HS-5 (cell line): ENCODE measurements at regions not wholly inside any gene's neighbourhood (a gene's known extent, or its start where the extent isn't known, plus 50 kb on each side); places are given as distances from the start of the nearest gene placed in this dataset.
"Not testable (repeated sequence)": the region's sequence is repeated elsewhere in the genome, so short reads cannot be mapped to it uniquely, and the experiment has no call there.

ENCODE experiments used
- DNase-seq: peaks from one replicate; pipeline ENCODE4 v3.0.0-alpha.2; 2012; ENCODE audit warnings: low read depth

GRCh38 chr11:81569999-81570398, 1163.7 kb downstream of the FAM181B start:
- DNase-seq = no peak

- DNase-seq = no peak
Measured at GRCh38 chr11:81568918-81569317, 1164.7 kb downstream of the FAM181B start.

- DNase-seq = no peak
Measured at GRCh38 chr11:81548123-81548522, 1185.5 kb downstream of the FAM181B start.

- not testable (repeated sequence) for DNase-seq
Measured at GRCh38 chr11:81539806-81540205, 1193.9 kb downstream of the FAM181B start.

- DNase-seq = no peak
Measured at GRCh38 chr11:81515566-81515965, 1218.1 kb downstream of the FAM181B start.

- DNase-seq = no peak
Measured at GRCh38 chr11:81497202-81497804, 1236.4 kb downstream of the FAM181B start.

GRCh38 chr11:81496601-81497000, 1237.1 kb downstream of the FAM181B start:
- DNase-seq = no peak

- no peak for DNase-seq
Measured at GRCh38 chr11:81495699-81496292, 1237.9 kb downstream of the FAM181B start.

- DNase-seq = no peak
Measured at GRCh38 chr11:81494431-81494830, 1239.2 kb downstream of the FAM181B start.

- DNase-seq = no peak
Measured at GRCh38 chr11:81492923-81493445, 1240.7 kb downstream of the FAM181B start.

- DNase-seq = no peak
Measured at GRCh38 chr11:81487109-81487508, 1246.6 kb downstream of the FAM181B start.

- no peak for DNase-seq
Measured at GRCh38 chr11:81484196-81484595, 1249.5 kb downstream of the FAM181B start.

- DNase-seq = no peak
Measured at GRCh38 chr11:81477277-81477676, 1256.4 kb downstream of the FAM181B start.

- no peak for DNase-seq
Measured at GRCh38 chr11:81476345-81476744, 1257.3 kb downstream of the FAM181B start.

GRCh38 chr11:81472646-81473045, 1261.0 kb downstream of the FAM181B start:
- DNase-seq = no peak

- DNase-seq = no peak
Measured at GRCh38 chr11:81470446-81470845, 1263.2 kb downstream of the FAM181B start.

GRCh38 chr11:81459766-81460306, 1273.8 kb downstream of the FAM181B start:
- DNase-seq = no peak

GRCh38 chr11:81449588-81450156, 1284.0 kb downstream of the FAM181B start:
- no peak for DNase-seq

GRCh38 chr11:81444297-81444696, 1289.4 kb downstream of the FAM181B start:
- no peak for DNase-seq

- DNase-seq = no peak
Measured at GRCh38 chr11:81432333-81432732, 1301.3 kb downstream of the FAM181B start.

GRCh38 chr11:81424822-81425221, 1308.8 kb downstream of the FAM181B start:
- no peak for DNase-seq

- DNase-seq = no peak
Measured at GRCh38 chr11:81422402-81422801, 1311.3 kb downstream of the FAM181B start.

- DNase-seq = no peak
Measured at GRCh38 chr11:81421251-81421860, 1312.3 kb downstream of the FAM181B start.
